A673 (cell line): ENCODE measurements at regions not wholly inside any gene's neighbourhood (a gene's known extent, or its start where the extent isn't known, plus 50 kb on each side); places are given as distances from the start of the nearest gene placed in this dataset.
"Not testable (repeated sequence)": the region's sequence is repeated elsewhere in the genome, so short reads cannot be mapped to it uniquely, and the experiment has no call there.

Experiments
- BruUV-seq: library from RNA; stranded (reverse); fragments of 400-500 nt; replicated peaks from 2 replicates; lab custom pipeline; 2021; lab: Mats Ljungman, UMichigan
- CTCF ChIA-PET: fragments of 300-600 bp; sonication (Branson Sonifier 250); formaldehyde crosslinking; loops from one replicate; lab custom pipeline; 2022; ENCODE audit warnings: antibody characterized with exemption; lab: Charles Lee
- POLR2A ChIA-PET: fragments of 300-600 bp; sonication (Branson Sonifier 250); formaldehyde crosslinking; loops from one replicate; lab custom pipeline; 2022; ENCODE audit warnings: antibody characterized with exemption; ENCODE audit not compliant: low non-redundant PET; lab: Charles Lee
- DNase-seq: peaks from one replicate; pipeline ENCODE4 v3.0.0-alpha.2; 2015; ENCODE audit warnings: low spot score
- H3K27ac ChIP-seq: fragments of 200-600 bp; sonication (generic); 2 replicates; pipeline ENCODE4 v1.5.1; 2016; ENCODE audit warnings: mixed run types, low read depth, mild to moderate bottlenecking, mixed read lengths, antibody characterized with exemption, low read length; ENCODE audit not compliant: poor library complexity, severe bottlenecking
- H3K27me3 ChIP-seq: fragments of 200-600 bp; sonication (generic); replicated peaks from 2 replicates; pipeline ENCODE4 v1.6.1; 2017; ENCODE audit warnings: mixed run types, low read depth, mild to moderate bottlenecking, mixed read lengths, antibody characterized with exemption, low read length; ENCODE audit not compliant: insufficient read depth, poor library complexity
- H3K36me3 ChIP-seq: fragments of 200-600 bp; sonication (generic); 2 replicates; pipeline ENCODE4 v1.6.1; 2016; ENCODE audit warnings: mixed run types, mild to moderate bottlenecking, mixed read lengths, antibody characterized with exemption, low read length; ENCODE audit not compliant: insufficient read depth, poor library complexity, severe bottlenecking
- H3K4me1 ChIP-seq: fragments of 200-600 bp; sonication (generic); 2 replicates; pipeline ENCODE4 v1.6.1; 2017; ENCODE audit warnings: mixed run types, mild to moderate bottlenecking, mixed read lengths, antibody characterized with exemption, low read length; ENCODE audit not compliant: insufficient read depth, poor library complexity, severe bottlenecking
- H3K4me3 ChIP-seq: fragments of 200-600 bp; sonication (generic); 2 replicates; pipeline ENCODE4 v1.5.1; 2016; ENCODE audit warnings: low read depth, mixed run types, mild to moderate bottlenecking, mixed read lengths, low read length; ENCODE audit not compliant: poor library complexity, severe bottlenecking
- H3K9me3 ChIP-seq: fragments of 200-600 bp; sonication (generic); 2 replicates; pipeline ENCODE4 v1.6.1; 2016; ENCODE audit warnings: mixed run types, low read depth, mild to moderate bottlenecking, mixed read lengths, antibody characterized with exemption, low read length; ENCODE audit not compliant: poor library complexity, severe bottlenecking
- EZH2 ChIP-seq: fragments of 200-600 bp; sonication (generic); IDR thresholded peaks from 2 replicates; pipeline ENCODE4 v1.6.1; 2017; ENCODE audit warnings: borderline replicate concordance, low read depth, mild to moderate bottlenecking, mixed read lengths, antibody characterized with exemption, low read length; ENCODE audit not compliant: poor library complexity, severe bottlenecking
- intact Hi-C: fragments of 100-400 bp; cut with micrococcal nuclease; formaldehyde crosslinking; loops from one replicate; pipeline ENCODE4 v1.10.0; 2022; ENCODE audit not compliant: unreplicated experiment
- TF ChIP-seq, protein P1 (sequence below): fragments of 300-800, 200-600 bp; sonication (generic); conservative IDR thresholded peaks from 2 replicates; pipeline ENCODE4 v1.5.1; 2017; ENCODE audit warnings: low read depth, mild to moderate bottlenecking, antibody characterized with exemption, low read length, moderate library complexity, mixed read lengths

DNA sequence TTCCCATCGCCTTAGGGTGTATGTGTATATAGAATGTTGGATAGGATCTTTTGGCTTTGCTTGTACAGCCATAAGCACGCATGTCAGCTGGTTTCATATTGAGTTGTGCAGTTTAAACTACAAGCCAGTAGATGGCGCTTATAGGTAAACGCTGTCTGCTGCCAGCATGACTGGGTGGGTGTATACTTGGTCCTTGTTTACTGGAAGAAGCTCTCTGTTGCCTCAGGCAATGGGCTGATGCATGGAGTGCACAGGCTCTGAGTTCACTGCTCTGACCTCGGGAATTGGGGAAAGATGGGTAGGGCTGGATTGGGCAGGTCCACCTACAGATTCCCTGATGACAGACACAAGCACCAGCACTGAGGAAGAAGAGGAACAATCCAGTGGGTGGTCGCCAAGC is 831.5 kb downstream of the STIM2 start:
- Histone ChIP-seq H3K27ac (no peak overlapping the region), H3K4me3 (no peak overlapping the region), H3K27me3 (no peaks in the 10 kb centered on the region), H3K36me3 (no peaks in the 10 kb centered on the region), H3K9me3 (no peaks in the 10 kb centered on the region), H3K4me1 (no peaks in the 10 kb centered on the region)
- no TSS peak for BruUV-seq
- ChIA-PET CTCF (no interaction called here), POLR2A (no interaction called here)
- intact Hi-C loops: no loop called here
- TF ChIP-seq, protein P1, sequence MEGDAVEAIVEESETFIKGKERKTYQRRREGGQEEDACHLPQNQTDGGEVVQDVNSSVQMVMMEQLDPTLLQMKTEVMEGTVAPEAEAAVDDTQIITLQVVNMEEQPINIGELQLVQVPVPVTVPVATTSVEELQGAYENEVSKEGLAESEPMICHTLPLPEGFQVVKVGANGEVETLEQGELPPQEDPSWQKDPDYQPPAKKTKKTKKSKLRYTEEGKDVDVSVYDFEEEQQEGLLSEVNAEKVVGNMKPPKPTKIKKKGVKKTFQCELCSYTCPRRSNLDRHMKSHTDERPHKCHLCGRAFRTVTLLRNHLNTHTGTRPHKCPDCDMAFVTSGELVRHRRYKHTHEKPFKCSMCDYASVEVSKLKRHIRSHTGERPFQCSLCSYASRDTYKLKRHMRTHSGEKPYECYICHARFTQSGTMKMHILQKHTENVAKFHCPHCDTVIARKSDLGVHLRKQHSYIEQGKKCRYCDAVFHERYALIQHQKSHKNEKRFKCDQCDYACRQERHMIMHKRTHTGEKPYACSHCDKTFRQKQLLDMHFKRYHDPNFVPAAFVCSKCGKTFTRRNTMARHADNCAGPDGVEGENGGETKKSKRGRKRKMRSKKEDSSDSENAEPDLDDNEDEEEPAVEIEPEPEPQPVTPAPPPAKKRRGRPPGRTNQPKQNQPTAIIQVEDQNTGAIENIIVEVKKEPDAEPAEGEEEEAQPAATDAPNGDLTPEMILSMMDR: peak; percentile 76
- TF ChIP-seq EZH2: no peak
- peak; percentile 70 for DNase-seq

GRCh38 chr4:27692868-27693634 is 832.4 kb downstream of the STIM2 start:
- no peaks in the 10 kb centered on the region for H3K27me3 ChIP-seq
- H3K27ac ChIP-seq: no peak overlapping the region
- no peaks in the 10 kb centered on the region for H3K4me1 ChIP-seq
- BruUV-seq: no TSS peak
- no peaks in the 10 kb centered on the region for H3K9me3 ChIP-seq
- H3K36me3 ChIP-seq: no peaks in the 10 kb centered on the region
- no peak for DNase-seq
- no peak for TF ChIP-seq EZH2
- TF ChIP-seq, protein P1: no peak
- H3K4me3 ChIP-seq: no peak overlapping the region
- intact Hi-C loops: no loop called here
- ChIA-PET CTCF (no interaction called here), POLR2A (no interaction called here)

DNA sequence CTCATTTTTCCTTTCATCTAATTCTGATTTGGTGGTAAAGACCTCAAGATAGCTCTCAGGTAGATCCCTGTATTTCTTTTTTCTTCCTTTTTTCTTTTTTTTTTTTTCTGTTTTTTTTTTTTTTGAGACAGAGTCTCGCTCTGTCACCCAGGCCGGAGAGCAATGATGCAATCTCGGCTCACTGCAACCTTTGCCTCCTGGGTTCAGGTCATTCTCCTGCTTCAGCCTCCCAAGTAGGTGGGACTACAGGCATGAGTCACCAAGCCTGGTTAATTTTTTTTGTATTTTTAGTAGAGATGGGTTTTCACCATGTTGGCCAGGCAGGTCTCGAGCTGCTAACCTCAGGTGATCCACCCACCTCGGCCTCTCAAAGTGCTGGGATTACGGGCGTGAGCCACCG is 835.6 kb downstream of the STIM2 start:
- DNase-seq, H3K4me3 ChIP-seq, H3K4me1 ChIP-seq, POLR2A ChIA-PET, BruUV-seq, H3K36me3 ChIP-seq, H3K27ac ChIP-seq, intact Hi-C loops, H3K9me3 ChIP-seq, H3K27me3 ChIP-seq: not testable (repeated sequence)
- CTCF ChIA-PET: interaction anchor here (0.6 kb wide), 1 partner anchor 62 kb away, joined by 4 read pairs; no protein-coding TSS in a partner anchor

DNA sequence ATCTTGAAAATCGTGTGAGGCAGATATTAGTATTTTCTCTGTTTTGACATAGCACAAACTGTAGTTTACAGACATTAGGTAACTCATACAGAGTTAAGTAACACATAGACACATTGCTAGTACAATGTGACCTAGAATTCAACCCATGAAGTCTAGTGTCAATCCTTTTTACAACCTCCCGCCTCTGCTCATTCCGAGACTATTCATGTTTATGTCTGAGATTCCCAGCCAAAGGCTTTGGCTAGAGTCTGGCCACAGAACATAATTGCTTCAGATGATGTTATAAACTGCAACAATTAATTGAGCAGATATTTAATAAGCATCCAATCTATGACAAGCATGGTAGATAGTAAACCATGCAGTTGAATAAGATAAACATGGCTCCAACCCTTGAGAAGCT is 841.0 kb downstream of the STIM2 start:
- Histone ChIP-seq H3K27me3 (no peaks in the 10 kb centered on the region), H3K27ac (no peak overlapping the region), H3K4me1 (no peaks in the 10 kb centered on the region), H3K9me3 (no peaks in the 10 kb centered on the region), H3K36me3 (no peaks in the 10 kb centered on the region), H3K4me3 (no peak overlapping the region)
- TF ChIP-seq EZH2: no peak
- TF ChIP-seq, protein P1: no peak
- intact Hi-C loops: no loop called here
- no peak for DNase-seq
- BruUV-seq: no TSS peak
- CTCF ChIA-PET: no interaction called here
- POLR2A ChIA-PET: no interaction called here
